Hepatocyte (in vitro differentiated cells): ENCODE measurements at regions not wholly inside any gene's neighbourhood (a gene's known extent, or its start where the extent isn't known, plus 50 kb on each side); places are given as distances from the start of the nearest gene placed in this dataset.

Experiments
- DNase-seq: peaks from one replicate; pipeline ENCODE4 v3.0.0-alpha.2; 2016; ENCODE audit warnings: low spot score
- H2AFZ ChIP-seq: fragments of 200-600 bp; sonication (generic); 2 replicates; pipeline ENCODE4 v1.6.0; 2016; ENCODE audit warnings: antibody characterized with exemption, mild to moderate bottlenecking
- H3K27ac ChIP-seq: fragments of 200-600 bp; sonication (generic); 2 replicates; pipeline ENCODE4 v1.5.1; 2016; ENCODE audit warnings: mild to moderate bottlenecking
- H3K27me3 ChIP-seq: fragments of 200-600 bp; sonication (generic); 2 replicates; pipeline ENCODE4 v1.6.1; 2016
- H3K36me3 ChIP-seq: fragments of 200-600 bp; sonication (generic); replicated peaks from 2 replicates; pipeline ENCODE4 v1.5.1; 2016; ENCODE audit warnings: low read depth; ENCODE audit not compliant: insufficient read depth
- H3K4me1 ChIP-seq: fragments of 200-600 bp; sonication (generic); 2 replicates; pipeline ENCODE4 v1.5.1; 2016; ENCODE audit warnings: mild to moderate bottlenecking, moderate library complexity; ENCODE audit not compliant: insufficient read depth
- H3K4me2 ChIP-seq: fragments of 200-600 bp; sonication (generic); 2 replicates; pipeline ENCODE4 v1.6.0; 2016
- H3K4me3 ChIP-seq: fragments of 200-600 bp; sonication (generic); 2 replicates; pipeline ENCODE4 v1.5.1; 2016; ENCODE audit warnings: mild to moderate bottlenecking
- H3K79me2 ChIP-seq: fragments of 200-600 bp; sonication (generic); 2 replicates; pipeline ENCODE4 v1.6.0; 2017; ENCODE audit warnings: mild to moderate bottlenecking
- H3K9me2 ChIP-seq: fragments of 200-600 bp; sonication (generic); replicated peaks from 2 replicates; pipeline ENCODE4 v1.6.0; 2017; ENCODE audit warnings: mild to moderate bottlenecking; ENCODE audit not compliant: insufficient read depth
- H3K9me3 ChIP-seq: fragments of 200-600 bp; sonication (generic); 2 replicates; pipeline ENCODE4 v1.5.1; 2016; ENCODE audit warnings: low read depth, mild to moderate bottlenecking
- H4K20me1 ChIP-seq: fragments of 200-600 bp; sonication (generic); 2 replicates; pipeline ENCODE4 v1.6.0; 2016; ENCODE audit warnings: mild to moderate bottlenecking; ENCODE audit not compliant: insufficient read depth, poor library complexity, severe bottlenecking
- EZH2 ChIP-seq: fragments of 200-600 bp; sonication (generic); IDR thresholded peaks from 2 replicates; pipeline ENCODE4 v1.6.1; 2016; ENCODE audit warnings: antibody characterized with exemption, mild to moderate bottlenecking, borderline replicate concordance
- EZH2phosphoT487 ChIP-seq: fragments of 200-600 bp; sonication (generic); IDR thresholded peaks from one replicate; pipeline ENCODE4 v1.6.1; 2018; ENCODE audit warnings: antibody characterized with exemption, mild to moderate bottlenecking, low read depth, moderate library complexity; ENCODE audit not compliant: unreplicated experiment, severe bottlenecking
- WGBS: methylation state at CpG from one replicate; pipeline ENCODE4 v1.1.6; 2016; ENCODE audit warnings: low lambda C conversion rate; ENCODE audit errors: missing lambda C conversion rate; 5-methylcytosine and 5-hydroxymethylcytosine counted together
- TF ChIP-seq, protein P1 (sequence below): fragments of 200-600 bp; sonication (generic); IDR thresholded peaks from 2 replicates; pipeline ENCODE4 v1.5.1; 2016; ENCODE audit warnings: antibody characterized with exemption, mild to moderate bottlenecking; ENCODE audit not compliant: poor library complexity

DNA sequence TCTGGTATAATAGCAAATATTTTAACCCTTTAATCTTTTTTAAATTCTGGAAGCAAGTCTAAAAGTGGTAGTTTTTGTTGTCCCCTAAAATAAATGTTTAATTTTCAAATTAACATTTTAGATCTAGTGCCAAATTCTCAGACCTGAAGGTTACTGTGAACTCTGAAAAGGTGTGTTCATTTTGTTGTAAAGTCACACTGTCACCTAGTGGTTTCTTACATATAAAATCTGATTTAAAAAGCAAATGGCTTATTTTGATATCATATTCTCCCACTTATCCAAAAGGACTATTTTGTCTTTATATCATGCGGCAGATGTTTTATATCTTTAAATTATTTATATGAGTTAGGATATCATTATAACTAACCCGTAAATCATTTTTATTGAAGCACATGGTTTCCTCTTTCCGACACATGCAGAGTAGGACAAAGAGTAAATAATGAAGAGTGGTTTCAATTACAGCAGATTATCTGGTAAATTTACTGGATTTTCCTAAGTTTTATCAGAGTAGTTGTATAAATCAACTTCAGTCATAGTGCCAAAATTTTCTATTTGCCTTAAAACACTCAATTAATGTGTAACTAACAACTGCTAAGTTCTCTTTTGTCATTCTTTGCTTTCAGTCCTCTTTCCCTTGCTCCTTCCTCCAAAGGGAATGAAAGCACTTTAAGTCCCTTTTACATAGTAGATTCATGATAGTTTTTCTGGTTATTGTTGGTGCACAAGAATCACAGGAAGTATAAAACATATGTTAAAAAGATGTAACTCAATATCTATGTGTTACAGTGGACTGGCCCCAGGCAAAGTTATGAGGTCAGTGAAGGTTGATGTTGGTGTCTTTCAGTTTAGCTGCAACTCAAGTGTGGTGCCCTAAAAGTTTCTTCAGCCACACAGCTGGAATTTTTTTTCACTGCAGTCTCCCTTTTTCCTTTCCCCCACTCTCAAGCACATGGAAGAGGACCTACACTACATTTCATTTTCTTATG is 189.6 kb downstream of the COX7C start:
- no peak overlapping the region for H2AFZ ChIP-seq
- H3K4me2 ChIP-seq, result no peak overlapping the region
- H3K9me2 ChIP-seq, result no peaks in the 10 kb centered on the region
- H4K20me1 ChIP-seq, result no peaks in the 10 kb centered on the region
- no peaks in the 10 kb centered on the region for H3K36me3 ChIP-seq
- peak overlapping the region; percentile 81 for H3K27ac ChIP-seq
- WGBS, result 43% methylated on average over 3 of the region's 3 CpGs
- no peaks in the 10 kb centered on the region for H3K27me3 ChIP-seq
- no peaks in the 10 kb centered on the region for H3K79me2 ChIP-seq
- DNase-seq, result peak; percentile 8
- H3K9me3 ChIP-seq, result no peaks in the 10 kb centered on the region
- peaks cover 10% of the 10 kb centered on the region for H3K4me1 ChIP-seq
- H3K4me3 ChIP-seq, result no peak overlapping the region
- TF ChIP-seq, protein P1, sequence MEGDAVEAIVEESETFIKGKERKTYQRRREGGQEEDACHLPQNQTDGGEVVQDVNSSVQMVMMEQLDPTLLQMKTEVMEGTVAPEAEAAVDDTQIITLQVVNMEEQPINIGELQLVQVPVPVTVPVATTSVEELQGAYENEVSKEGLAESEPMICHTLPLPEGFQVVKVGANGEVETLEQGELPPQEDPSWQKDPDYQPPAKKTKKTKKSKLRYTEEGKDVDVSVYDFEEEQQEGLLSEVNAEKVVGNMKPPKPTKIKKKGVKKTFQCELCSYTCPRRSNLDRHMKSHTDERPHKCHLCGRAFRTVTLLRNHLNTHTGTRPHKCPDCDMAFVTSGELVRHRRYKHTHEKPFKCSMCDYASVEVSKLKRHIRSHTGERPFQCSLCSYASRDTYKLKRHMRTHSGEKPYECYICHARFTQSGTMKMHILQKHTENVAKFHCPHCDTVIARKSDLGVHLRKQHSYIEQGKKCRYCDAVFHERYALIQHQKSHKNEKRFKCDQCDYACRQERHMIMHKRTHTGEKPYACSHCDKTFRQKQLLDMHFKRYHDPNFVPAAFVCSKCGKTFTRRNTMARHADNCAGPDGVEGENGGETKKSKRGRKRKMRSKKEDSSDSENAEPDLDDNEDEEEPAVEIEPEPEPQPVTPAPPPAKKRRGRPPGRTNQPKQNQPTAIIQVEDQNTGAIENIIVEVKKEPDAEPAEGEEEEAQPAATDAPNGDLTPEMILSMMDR, result peak; percentile 35
- TF ChIP-seq EZH2, result no peak
- TF ChIP-seq EZH2phosphoT487, result peak; percentile 70

DNA sequence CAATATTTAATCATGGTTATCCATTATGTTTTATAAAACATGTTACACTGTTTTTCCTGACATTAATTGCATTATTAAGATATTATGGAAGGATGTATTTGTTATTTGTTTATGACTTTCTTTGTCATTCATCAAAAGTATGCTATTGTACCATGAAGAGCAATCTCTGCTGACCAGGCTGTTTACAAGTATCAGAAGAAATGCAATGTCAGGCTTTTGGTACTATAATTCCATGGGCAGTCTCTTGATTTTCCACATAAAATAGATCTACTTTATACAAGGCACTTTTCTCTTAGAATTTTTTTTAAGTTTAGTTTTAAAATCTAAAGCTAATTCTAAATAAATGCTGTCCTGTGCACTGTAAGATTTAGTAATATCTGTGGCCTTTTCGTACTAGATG is 196.6 kb downstream of the COX7C start:
- WGBS, result 79% methylated on average over 1 of the region's 1 CpG
- Histone ChIP-seq H3K4me1 (peaks cover 6% of the 10 kb centered on the region), H4K20me1 (no peaks in the 10 kb centered on the region), H2AFZ (no peak overlapping the region), H3K4me2 (no peak overlapping the region), H3K36me3 (no peaks in the 10 kb centered on the region), H3K27ac (peak overlapping the region; percentile 49), H3K4me3 (no peak overlapping the region), H3K9me3 (no peaks in the 10 kb centered on the region), H3K79me2 (no peaks in the 10 kb centered on the region), H3K27me3 (no peaks in the 10 kb centered on the region), H3K9me2 (no peaks in the 10 kb centered on the region)
- DNase-seq, result no peak
- TF ChIP-seq EZH2phosphoT487 (no peak), EZH2 (no peak)
- TF ChIP-seq, protein P1, result no peak

DNA sequence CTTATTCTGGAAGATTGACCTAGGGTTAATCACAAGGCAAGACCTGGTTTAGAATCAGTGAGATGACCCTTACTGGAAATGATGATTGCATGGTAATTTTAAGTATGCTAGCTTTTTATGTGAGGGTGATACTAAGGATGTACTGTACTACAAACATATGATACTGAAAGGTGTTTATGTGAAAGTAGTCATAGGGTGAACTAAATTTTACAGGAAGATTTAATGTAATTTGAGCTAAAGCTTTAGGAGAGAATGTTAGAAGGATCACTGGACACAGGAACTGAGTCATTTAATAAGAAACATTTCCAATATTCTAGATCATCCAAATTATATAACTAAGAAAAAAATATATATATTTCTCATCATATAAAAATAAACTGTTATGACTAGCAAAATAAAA is 197.2 kb downstream of the COX7C start:
- H3K79me2 ChIP-seq, result no peaks in the 10 kb centered on the region
- no peaks in the 10 kb centered on the region for H3K9me2 ChIP-seq
- TF ChIP-seq EZH2, result no peak
- TF ChIP-seq EZH2phosphoT487, result no peak
- TF ChIP-seq, protein P1, result no peak
- no peak overlapping the region for H3K4me3 ChIP-seq
- H2AFZ ChIP-seq, result no peak overlapping the region
- no peaks in the 10 kb centered on the region for H3K27me3 ChIP-seq
- no peak overlapping the region for H3K4me2 ChIP-seq
- no peaks in the 10 kb centered on the region for H3K9me3 ChIP-seq
- H4K20me1 ChIP-seq, result no peaks in the 10 kb centered on the region
- peak overlapping the region; percentile 49 for H3K27ac ChIP-seq
- DNase-seq, result no peak
- peaks cover 6% of the 10 kb centered on the region for H3K4me1 ChIP-seq
- H3K36me3 ChIP-seq, result no peaks in the 10 kb centered on the region
